Epithelial cell of proximal tubule (primary cell): ENCODE measurements at regions not wholly inside any gene's neighbourhood (a gene's known extent, or its start where the extent isn't known, plus 50 kb on each side); places are given as distances from the start of the nearest gene placed in this dataset.
"Not testable (repeated sequence)": the region's sequence is repeated elsewhere in the genome, so short reads cannot be mapped to it uniquely, and the experiment has no call there.

Experiments used
- DNase-seq: peaks from one replicate; pipeline ENCODE4 v3.0.0-alpha.2; 2011; ENCODE audit warnings: low read depth
- H3K4me3 ChIP-seq: 2 replicates; pipeline ENCODE4 v1.5.1; 2011; ENCODE audit warnings: low read depth, mild to moderate bottlenecking, low read length
- CTCF ChIP-seq: conservative IDR thresholded peaks from 2 replicates; pipeline ENCODE4 v1.5.1; 2012; ENCODE audit warnings: low read depth, mild to moderate bottlenecking, low read length

- H3K4me3 ChIP-seq = no peak overlapping the region
- TF ChIP-seq CTCF = no peak
- no peak for DNase-seq
Observed at GRCh38 chr11:80930038-80930437, 1489.2 kb upstream of the TENM4 start.

- DNase-seq = no peak
- H3K4me3 ChIP-seq = no peak overlapping the region
- no peak for TF ChIP-seq CTCF
Observed at GRCh38 chr11:80929031-80929805, 1488.4 kb upstream of the TENM4 start.

- no peak for DNase-seq
- H3K4me3 ChIP-seq = no peak overlapping the region
- no peak for TF ChIP-seq CTCF
Observed at GRCh38 chr11:80925321-80925720, 1484.5 kb upstream of the TENM4 start.

GRCh38 chr11:80921310-80921709 is 1480.5 kb upstream of the TENM4 start:
- H3K4me3 ChIP-seq, DNase-seq: not testable (repeated sequence)

GRCh38 chr11:80916173-80916798 is 1475.5 kb upstream of the TENM4 start:
- DNase-seq = no peak
- no peak overlapping the region for H3K4me3 ChIP-seq

GRCh38 chr11:80914311-80914710 is 1473.5 kb upstream of the TENM4 start:
- H3K4me3 ChIP-seq = no peak overlapping the region
- no peak for DNase-seq
- TF ChIP-seq CTCF = no peak

More at GRCh38 chr11:80916173-80916798, 1475.5 kb upstream of the TENM4 start:
- no peak for TF ChIP-seq CTCF

- no peak for TF ChIP-seq CTCF
- DNase-seq = no peak
- no peak overlapping the region for H3K4me3 ChIP-seq
Observed at GRCh38 chr11:80911666-80912065, 1470.8 kb upstream of the TENM4 start.
